ENCODE measurements at regions not wholly inside any gene's neighbourhood (a gene's known extent, or its start where the extent isn't known, plus 50 kb on each side); places are given as distances from the start of the nearest gene placed in this dataset.

- TF ChIP-seq CHD7 (IDR thresholded peaks at IDR 0.05; ENCODE audit: insufficient replicate concordance, low read length) (no peak), HDAC6 (IDR thresholded peaks at IDR 0.05; ENCODE audit: low read depth, low read length) (no peak), BACH1 (IDR thresholded peaks at IDR 0.05; ENCODE audit: low read length) (no peak), POLR2AphosphoS5 (IDR thresholded peaks at IDR 0.05; ENCODE audit: low read depth, low read length) (no peak), POLR2A (IDR thresholded peaks at IDR 0.05; ENCODE audit: control extremely low read depth in 1 of 2, low read depth in 2 of 2, low read length in 2 of 2) (no peak), ASH2L (IDR thresholded peaks at IDR 0.05; ENCODE audit: low read length) (no peak), BCL11A (IDR thresholded peaks at IDR 0.05; ENCODE audit: low read depth in 2 of 2, low read length in 2 of 2) (no peak), RAD21 (IDR thresholded peaks at IDR 0.05 in 1 of 2, conservative IDR thresholded peaks at IDR 0.05 in 1 of 2; ENCODE audit: low read depth in 2 of 2, low read length in 2 of 2) (no peak), TBP (IDR thresholded peaks at IDR 0.05; ENCODE audit: low read depth, low read length) (no peak), EZH2 (IDR thresholded peaks at IDR 0.05; ENCODE audit: low read depth, low read length, severe bottlenecking) (no peak)
- TF ChIP-seq, protein P1, sequence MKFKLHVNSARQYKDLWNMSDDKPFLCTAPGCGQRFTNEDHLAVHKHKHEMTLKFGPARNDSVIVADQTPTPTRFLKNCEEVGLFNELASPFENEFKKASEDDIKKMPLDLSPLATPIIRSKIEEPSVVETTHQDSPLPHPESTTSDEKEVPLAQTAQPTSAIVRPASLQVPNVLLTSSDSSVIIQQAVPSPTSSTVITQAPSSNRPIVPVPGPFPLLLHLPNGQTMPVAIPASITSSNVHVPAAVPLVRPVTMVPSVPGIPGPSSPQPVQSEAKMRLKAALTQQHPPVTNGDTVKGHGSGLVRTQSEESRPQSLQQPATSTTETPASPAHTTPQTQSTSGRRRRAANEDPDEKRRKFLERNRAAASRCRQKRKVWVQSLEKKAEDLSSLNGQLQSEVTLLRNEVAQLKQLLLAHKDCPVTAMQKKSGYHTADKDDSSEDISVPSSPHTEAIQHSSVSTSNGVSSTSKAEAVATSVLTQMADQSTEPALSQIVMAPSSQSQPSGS (IDR thresholded peaks at IDR 0.05; ENCODE audit: low read length) = no peak
Measured at GRCh38 chr5:2663489-2663888, 88.0 kb downstream of the IRX2 start (continued).

Data from H1 (cell line).